Stimulated activated CD4-positive, alpha-beta T cell treated with anti-CD3 and anti-CD28 coated beads, Interleukin-4, amount 100 ng/mL, for 1 hour (primary cell): ENCODE measurements at regions not wholly inside any gene's neighbourhood (a gene's known extent, or its start where the extent isn't known, plus 50 kb on each side); places are given as distances from the start of the nearest gene placed in this dataset.

Source experiments
- DNase-seq: peaks from one replicate; pipeline ENCODE4 v3.0.0-alpha.2; 2020

DNA sequence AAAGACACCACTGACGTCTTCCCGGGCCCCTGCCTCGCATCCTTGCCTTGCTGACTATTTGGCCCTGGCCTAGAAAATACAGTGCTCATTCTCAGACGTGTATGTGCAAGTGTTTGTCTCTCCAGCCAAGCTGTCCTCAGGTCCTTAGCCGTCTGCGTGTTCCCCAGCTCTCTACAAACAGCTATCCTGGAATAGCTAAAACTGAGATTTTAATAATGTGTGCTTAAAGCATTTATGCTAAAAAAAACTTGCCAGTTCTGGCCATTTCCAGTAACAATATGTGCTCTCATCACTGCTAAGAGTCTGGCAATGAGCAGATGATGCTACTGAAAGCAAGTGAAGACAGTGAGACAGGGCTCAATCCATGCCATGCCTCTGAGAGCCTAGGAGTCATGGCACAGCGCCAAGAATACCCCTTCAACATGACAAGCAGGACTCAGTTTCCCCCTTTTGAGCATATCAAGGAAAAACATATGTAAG is 55.7 kb downstream of the IRF2BP2 start:
- no peak for DNase-seq

DNA sequence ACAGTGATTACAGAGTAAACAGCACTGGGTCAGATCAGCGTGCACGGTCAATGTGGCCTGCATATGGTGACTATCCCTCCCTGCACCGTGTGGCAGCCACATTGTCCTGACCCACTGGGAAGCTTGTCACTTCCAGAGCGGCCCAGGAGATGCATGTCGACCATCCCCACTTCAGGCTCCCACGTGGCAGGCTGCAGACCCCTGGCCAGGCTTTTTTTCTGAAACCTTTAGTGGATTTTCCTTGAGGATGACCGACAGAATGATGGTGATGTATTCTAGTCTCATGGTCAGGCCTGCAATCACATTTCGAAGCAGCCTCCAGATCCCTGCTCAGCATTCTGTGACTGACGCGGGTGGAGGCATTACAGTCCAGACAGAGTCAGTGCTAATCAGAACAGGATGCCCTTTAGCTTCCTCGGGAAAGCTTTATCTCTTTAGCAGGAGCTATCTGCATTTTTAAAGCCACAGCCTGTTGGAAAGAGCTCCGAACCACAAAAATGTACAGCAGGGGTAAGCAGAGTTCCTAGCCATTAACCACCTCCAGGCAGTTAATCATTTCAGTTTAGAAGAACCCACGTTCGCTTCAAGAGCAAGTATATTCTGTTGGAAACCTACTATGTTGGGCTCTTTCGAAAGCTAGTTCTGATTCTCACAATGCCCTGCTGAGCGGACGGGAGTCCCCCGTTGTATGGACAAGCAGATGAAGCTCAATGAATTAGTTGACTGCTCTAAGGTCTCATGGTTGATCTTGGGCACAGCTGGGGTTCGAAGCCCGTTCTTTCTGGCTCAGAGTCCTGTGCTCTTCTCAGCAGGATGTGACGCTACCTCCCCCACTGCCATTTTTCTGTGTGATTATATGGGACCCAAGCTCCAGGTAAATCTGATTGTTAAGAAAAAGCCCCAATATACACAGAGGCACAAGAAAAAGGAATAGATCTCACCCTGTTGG is 56.5 kb downstream of the IRF2BP2 start:
- no peak for DNase-seq

GRCh38 chr1:234551032-234551378 is 59.0 kb downstream of the IRF2BP2 start:
- DNase-seq, result no peak

GRCh38 chr1:234550341-234551031 is 59.5 kb downstream of the IRF2BP2 start:
- DNase-seq, result no peak

DNA sequence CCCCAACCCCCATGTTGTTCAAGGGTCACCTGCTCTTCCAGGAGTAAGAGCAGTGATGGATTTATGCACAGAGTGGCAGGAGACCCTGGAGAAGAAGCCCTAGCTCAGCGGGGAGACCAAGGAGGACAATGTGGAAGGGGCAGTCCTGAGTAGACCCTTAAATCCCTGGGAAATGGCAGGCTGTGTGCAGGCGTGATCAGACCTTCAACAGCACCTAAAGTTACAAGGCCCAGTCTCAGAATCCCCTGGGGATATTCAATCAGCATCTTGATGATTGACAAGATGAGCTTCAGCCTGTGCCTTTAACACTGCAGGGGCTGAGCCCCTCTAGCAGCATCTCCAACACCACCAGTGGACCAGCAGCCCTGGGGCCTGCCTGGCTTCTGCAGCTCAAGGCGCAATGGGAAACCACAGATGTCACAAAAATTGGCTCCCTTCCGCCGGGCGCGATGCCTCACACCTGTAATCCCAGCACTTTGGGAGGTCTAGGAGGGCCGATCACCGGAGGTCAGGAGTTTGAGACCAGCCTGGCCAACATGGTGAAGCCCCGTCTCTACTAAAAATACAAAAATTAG is 60.4 kb downstream of the IRF2BP2 start:
- DNase-seq, result no peak

- DNase-seq, result no peak
Measured at GRCh38 chr1:234546890-234547788, 62.8 kb downstream of the IRF2BP2 start.

DNA sequence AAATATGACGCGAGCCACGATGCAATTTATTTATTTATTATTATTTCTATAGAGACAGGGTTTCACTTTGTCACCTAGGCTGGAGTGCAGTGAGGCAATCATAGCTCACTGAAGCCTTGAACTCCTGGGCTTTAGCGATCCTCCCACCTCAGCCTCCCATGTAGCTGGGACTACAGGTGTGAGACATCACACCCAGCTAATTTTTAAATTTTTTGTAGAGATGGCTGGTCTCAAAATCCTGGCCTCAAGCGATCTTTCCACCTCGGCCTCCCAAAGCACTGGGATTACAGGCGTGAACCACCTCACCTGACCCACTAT is 63.6 kb downstream of the IRF2BP2 start:
- no peak for DNase-seq

- DNase-seq, result no peak
Measured at GRCh38 chr1:234545517-234546386, 64.2 kb downstream of the IRF2BP2 start.

- peak; percentile 29 for DNase-seq
Measured at GRCh38 chr1:234544087-234544579, 65.2 kb upstream of the TARBP1 start.

DNA sequence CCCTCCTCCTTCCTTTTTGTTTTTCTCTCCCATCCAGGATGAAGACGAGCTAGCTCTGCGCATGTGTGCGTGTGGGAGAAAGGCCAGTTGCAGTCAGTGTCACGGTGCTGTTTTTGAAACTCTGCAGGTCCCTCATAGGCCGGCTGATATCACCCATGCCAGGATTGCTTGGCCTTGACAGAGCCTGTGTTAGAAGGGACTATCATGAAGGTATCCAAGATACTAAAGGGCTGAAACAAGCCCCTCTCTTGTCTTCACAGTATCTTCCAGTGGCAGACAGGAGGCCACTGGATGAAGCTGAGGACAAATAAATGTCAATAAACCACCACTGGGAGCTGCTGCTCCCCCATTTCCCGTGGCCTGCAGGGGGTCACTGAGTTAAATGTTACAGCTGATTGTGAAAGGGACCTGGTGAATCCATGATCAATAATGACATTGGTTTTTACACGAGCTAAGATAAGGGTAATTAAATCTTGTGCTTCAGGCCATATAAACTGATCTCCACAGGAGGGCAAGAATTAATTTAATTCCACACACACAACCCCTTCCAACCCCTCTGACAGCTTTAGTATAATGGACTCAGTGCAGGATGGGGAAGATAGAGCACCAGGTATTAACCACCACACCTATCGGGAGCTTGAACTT is 64.6 kb upstream of the TARBP1 start:
- DNase-seq, result no peak

DNA sequence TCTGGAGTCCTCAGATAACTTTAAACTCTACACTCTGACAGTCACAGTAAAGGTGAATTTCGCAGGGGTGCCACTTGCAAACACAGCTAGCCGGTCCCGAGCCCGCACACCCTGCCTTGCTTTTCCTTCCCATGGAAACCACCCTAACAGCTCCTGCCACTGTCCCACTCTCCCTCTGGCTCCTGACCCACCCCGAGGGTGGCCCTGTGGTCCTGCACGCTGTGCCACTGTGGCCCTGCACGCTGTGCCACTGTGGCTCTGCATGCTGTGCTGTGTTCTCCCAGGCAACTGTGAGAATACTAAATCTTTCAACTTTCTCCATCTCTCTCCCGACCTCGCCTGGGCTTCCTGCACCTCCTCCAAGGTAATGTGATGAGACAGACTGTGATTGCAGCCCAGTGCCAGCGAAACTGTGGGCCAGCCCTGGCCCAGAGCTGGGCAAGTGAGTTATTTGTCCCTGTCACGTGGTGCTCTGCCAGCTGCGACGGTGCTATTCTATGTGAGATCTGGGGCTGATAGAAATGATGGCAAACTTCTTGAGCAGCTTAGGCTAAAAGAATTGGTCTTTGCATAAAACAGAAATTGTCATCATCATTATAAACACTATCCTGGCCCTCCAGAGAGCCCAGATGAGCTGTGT is 63.4 kb upstream of the TARBP1 start:
- no peak for DNase-seq

DNA sequence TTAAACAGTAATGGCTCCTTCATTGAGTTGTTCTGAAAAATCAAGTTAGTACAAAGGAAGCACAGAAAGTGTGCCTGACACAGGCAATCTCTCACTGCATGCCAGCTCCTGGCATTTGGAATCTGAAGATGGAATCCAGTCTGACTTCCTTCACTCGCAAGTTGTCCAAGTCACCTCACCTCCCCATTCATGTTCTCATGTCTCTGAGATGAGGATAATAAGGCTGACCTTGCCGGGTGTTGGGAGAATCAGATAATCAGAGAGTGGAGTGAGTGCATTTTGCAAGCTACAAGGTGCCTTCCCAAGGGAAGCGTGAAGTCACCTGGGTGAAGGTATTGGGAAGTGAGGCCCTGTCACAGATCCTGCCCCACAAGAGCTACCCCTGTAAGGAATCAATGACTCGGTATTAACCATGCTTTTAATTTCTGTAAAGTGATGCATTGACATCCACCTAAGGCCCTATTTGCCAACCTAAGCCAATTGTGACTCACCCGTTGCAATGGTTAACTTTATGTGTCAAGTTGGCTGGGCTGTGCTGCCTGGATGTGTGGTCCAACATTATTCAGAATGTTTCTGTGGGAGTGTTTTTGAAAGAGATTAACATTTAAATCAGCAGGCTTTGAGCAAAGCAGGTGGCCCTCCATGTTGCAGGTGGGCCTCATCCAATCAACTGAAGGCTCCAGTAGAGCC is 62.5 kb upstream of the TARBP1 start:
- no peak for DNase-seq

DNA sequence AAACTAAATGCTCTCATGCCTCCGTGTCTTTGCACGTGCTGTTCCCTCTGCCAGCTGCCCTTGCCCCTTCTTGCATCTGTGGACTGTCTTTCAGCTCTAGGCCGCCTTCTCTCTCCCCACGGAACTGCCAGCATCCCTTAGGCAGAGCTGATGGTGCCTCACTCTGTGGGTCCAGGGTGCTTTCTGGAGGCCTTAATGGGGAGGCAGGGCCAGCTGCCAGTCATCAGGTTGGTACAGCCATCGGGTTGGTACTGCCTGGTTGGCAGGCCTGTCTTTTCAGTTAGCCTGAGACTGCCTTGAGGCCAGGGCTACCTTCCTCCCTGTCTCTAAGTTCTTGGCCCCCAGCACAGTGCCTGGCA is 61.4 kb upstream of the TARBP1 start:
- DNase-seq, result no peak

DNA sequence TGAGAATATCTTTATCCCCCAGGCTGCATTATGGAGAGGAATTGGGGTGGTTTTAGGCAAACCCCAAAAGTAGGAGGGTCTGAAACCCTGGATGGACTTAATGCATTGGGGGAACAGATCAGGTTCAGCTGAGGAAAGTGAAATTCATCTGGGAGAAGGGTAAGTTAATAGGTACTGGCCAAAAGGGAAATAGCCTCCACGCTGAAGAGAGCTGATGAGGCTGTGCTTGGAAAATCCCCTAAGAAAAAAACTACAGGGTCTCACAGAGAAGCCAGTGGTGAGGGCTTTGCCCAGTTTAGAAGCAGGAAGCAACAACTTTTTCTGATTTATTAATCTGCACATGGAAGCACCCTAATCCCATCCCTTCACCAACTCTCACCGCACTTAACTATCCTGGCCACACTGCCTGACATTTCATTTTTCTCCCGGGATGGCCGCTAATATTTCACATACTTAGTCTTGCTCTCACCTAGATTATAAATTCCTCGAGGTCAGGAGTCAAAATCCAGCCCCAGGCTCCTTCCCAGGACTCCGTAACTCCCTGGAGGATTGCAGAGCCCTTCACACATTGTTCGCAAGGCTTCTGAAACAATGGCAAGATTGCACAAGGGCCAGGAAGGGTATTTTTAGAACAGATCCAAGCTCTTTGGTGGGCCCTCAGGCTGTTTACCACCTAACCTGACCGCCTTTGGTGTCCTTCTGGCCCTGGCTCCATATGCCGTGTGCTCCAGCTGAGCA is 60.9 kb upstream of the TARBP1 start:
- DNase-seq, result no peak

DNA sequence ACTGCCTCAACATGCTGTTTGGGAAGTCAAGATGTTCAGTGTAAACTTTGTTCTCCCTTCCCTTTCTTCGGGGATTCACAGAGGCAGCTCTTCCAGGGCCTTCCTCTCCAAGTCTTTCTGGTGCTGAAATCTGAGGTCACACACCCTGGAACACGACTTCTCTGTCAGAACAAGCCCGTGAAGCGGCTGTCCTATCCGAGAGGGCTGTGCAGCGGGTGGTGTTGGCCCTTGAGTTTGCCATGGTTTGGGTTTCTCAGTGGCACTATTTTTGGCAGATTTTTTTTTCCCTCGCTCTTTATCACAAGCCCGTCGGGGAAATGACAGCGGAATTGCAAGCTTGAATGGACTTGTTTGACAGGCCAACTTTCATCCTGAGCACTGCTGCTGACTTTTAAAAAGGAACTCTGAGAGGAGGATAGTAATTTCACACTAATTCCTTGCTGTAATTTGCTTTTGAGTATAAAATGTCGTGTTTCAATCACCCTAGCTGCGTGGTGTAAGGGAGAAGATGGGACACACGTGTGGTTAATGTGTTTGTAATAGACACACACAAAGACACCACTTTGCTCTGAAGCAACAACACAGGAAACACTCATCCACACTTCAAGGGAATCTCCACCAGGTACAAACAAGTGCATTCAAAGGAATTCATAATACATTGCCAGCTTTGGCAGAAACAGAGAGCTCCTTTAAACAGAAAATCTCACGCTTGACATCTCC is 60.1 kb upstream of the TARBP1 start:
- DNase-seq, result no peak

DNA sequence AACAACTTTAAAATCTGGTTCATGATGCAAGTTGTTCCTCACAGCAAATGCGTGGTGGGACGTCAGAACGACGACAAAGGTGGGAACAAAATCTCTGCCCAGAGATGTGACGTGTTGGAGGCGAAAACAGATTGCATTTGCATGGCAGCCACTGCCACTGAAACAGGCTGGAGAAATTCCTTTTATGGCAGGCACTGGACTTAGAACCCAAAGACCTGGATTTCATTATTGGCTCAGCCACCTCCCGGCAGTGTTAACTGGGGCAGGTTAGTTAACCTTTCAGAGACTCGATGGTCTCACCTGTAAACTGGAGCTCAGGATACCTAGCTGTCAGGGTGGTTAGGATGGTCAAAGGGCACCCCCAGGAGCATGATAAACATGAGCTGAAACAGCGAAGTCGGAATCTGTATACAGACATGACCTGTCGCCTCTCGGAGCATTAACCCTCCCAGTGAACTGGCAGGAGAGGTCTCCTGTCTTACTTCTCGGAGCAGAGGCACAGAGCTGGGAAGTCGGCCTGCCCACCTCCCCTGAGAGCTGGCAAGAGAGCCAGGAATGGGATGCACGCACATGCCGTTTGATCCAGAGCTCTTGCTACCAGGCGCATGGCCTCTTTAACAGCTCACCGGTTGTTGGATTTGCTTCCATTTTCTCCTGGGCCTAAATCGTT is 59.2 kb upstream of the TARBP1 start:
- DNase-seq, result no peak

DNA sequence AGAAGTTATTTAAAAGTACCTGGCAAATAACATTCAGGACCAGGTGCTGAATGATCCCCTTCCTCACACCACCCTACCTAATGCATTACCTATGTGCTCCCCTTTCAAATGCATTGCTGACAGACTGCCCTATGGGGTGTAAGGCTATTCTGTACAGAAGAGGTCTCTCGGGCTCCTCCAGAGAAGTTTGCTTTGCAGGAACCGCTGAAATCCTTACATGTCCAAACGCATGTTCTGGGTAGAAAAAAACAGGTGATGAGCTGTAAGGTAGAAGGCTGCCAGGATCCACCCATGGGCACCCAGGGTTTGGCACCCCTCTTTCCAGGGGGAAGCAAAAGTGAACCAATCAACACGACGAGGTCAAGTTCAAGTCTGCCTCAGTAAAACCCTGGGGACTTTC is 58.3 kb upstream of the TARBP1 start:
- no peak for DNase-seq

DNA sequence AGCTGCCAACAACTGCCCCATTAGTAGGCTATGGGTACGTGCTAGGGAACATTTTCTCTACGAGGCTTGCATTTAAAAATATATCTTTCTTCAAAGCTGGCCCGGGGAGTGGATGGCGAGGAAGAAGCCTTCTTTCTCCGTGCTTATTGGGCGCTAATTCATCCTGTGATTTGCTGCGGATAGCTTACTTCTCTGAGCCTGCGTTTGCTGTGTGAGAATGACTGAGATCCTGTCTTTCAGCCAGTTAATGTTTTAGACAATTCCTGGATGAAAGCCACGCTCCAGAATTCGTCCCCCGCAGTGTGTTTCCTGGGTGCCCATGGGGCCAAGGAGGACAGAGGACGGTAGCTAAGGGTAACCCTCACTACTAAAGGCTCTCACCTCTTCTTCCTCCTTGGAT is 57.8 kb upstream of the TARBP1 start:
- DNase-seq, result no peak
